GM19452 (cell line): ENCODE measurements at regions not wholly inside any gene's neighbourhood (a gene's known extent, or its start where the extent isn't known, plus 50 kb on each side); places are given as distances from the start of the nearest gene placed in this dataset.

Experiments
- ATAC-seq: cut with Tn5 transposase; IDR thresholded peaks from one replicate; pipeline ENCODE4 v1.9.1; 2021; ENCODE audit not compliant: unreplicated experiment

DNA sequence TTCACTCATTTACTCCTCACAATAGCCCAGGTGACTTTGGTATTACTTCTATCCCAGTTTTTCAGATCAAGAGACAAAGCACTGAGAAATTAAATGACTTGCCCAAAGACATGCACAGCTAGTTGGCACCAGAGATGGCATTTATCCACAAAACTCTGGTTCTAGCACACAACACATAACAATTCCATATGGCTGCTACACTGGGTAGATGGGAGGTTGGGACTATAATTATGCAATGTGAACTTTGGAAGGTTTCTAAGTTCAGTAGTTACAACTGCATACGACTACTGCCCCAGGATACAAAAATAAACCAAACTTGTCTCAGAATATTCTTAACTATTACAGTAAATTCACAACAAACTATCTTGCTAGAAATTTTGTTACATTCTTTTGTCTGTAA lies 54.2 kb upstream of the MLIP start:
- no peak for ATAC-seq

DNA sequence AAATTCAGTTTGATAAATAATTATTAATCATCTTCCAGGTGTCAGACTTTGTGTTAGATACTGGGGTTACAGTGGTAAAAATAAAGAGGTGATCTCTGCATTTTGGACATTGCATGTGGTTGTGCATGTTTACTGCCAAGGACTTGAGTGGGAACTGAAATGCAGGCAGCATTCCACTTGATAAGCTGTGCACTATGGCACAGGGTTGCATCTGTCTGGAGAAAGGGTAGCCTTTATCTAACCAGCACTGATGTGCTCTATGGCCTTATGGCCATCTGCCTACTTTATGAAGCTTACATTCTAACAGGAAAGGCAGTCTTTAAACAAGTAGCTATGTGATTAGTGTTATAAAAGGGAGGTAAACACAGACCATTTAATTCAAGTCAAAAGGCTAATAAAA lies 53.0 kb upstream of the MLIP start:
- ATAC-seq = no peak

DNA sequence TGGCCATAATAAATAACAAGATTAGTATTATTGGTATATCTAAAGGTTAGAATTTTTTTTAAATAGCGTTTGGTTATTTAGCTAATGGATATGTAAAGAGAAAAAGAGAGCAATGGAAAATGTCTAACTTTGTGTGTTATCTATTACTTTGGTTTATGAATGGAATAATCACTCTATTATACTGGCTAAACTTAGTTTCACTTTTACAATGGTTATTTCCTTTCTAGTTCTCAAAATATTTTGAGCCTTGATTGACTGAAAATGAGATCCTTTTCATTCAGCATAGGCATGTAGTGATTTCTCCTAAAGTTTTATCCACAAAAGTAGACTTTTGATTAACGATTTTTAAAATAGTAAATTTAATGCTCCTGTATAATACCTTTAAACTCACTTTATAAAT lies 51.6 kb upstream of the MLIP start:
- no peak for ATAC-seq

DNA sequence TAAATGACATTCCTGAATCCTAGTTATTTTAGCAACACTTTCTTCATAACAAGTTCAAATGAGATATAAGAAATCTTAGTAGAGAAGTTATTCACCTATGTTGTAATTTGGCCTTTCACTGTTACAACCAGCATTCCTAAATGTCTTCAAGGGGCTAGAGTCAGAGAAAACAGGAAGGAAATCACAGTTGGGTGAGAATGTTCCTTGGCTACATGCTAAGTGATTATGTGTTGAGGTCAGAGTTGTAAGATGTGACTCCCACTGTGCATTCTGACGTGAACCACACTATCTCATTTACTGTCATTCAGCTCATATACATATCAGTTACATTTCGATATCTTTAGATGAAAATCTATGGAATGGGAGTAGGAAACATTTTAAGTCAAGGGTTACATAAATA lies 51.0 kb upstream of the MLIP start:
- ATAC-seq = no peak
